GM21825 (cell line): ENCODE measurements at regions not wholly inside any gene's neighbourhood (a gene's known extent, or its start where the extent isn't known, plus 50 kb on each side); places are given as distances from the start of the nearest gene placed in this dataset.

Source experiments
- ATAC-seq: cut with Tn5 transposase; IDR thresholded peaks from one replicate; pipeline ENCODE4 v1.9.1; 2021; ENCODE audit warnings: mild to moderate bottlenecking, moderate library complexity; ENCODE audit not compliant: unreplicated experiment

DNA sequence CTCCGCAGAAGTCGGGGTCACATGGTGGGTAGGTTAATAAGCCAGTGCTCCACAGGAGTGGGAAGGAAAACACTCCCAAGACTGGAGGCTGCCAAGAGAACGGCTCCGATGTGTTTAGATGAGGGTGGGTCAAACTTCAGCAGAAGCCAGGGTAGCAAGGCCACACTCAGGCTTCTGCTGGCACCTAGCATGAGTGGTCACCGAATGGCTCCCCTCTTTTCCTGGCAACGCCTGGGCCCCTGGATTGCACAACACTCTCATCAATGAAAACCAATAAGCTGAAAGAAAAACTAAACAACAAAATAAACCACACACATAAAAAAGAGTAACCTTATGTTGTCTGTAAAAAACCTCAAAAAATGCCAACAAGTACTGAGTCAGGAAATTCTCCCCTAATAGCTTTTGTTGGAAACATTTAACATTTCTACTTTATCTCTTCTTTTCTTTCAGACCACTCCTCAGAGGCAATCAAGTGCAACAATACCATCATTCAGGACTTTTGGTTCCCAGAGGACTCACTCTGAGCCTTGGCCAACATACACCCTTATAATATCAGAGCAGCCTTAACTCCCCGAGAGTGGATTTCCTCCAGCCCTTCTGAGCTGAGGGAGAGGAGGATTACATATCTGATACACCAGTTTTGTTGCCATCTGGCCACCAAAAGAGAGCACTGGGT lies 279.9 kb downstream of the ENC1 start:
- ATAC-seq = no peak

- no peak for ATAC-seq
These were observed 282.7 kb downstream of the ENC1 start for GRCh38 chr5:74357827-74358226.

GRCh38 chr5:74356009-74356695 lies 284.4 kb downstream of the ENC1 start:
- no peak for ATAC-seq

GRCh38 chr5:74355041-74355824 lies 285.3 kb downstream of the ENC1 start:
- ATAC-seq = no peak

- ATAC-seq = no peak
These were observed 288.3 kb downstream of the ENC1 start for GRCh38 chr5:74352256-74352655.

GRCh38 chr5:74342948-74343682 lies 297.4 kb downstream of the ENC1 start:
- ATAC-seq = no peak

DNA sequence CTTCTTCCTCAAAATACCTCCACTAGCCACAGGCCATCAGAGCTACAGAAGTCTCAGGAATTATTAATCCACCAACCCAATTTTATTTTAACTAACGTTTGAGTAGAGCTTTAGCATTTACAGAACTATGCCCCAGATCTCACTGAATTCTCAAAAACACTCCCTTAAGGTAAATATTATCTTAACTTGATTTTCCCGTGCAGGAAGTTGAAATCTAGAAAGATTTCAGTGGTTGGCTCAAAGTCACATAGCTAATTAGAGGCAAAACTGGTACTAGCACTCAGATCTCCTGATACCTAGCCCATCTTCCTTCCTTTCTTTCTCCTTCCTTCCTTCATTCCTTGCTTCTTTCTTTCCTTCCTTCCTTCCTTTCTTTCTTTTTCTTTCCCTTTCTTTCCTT lies 298.3 kb downstream of the ENC1 start:
- ATAC-seq = no peak

- no peak for ATAC-seq
These were observed 299.3 kb downstream of the ENC1 start for GRCh38 chr5:74341221-74341620.

DNA sequence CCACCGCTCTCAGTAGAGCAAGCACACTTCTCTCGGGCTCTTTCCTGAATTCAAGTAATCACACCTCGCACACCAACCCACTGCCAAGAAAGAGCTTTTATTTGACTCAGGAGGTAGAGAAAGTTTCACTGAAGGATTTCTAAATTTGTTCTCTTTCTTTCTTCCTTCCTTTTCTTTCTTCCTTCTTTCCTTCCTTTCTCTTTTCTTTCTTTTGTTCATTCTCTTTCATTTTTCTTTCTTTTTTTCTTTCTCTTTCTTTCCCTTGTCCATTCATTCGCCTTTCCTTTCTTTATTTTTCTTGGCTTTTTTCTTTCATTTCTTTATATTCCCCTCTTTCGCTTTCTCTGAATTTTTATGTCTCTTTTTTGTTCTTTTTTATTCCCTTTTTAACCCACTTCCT lies 300.1 kb downstream of the ENC1 start:
- no peak for ATAC-seq

GRCh38 chr5:74337984-74338310 lies 302.6 kb downstream of the ENC1 start:
- no peak for ATAC-seq

- ATAC-seq = no peak
These were observed 303.1 kb downstream of the ENC1 start for GRCh38 chr5:74337254-74337983.

DNA sequence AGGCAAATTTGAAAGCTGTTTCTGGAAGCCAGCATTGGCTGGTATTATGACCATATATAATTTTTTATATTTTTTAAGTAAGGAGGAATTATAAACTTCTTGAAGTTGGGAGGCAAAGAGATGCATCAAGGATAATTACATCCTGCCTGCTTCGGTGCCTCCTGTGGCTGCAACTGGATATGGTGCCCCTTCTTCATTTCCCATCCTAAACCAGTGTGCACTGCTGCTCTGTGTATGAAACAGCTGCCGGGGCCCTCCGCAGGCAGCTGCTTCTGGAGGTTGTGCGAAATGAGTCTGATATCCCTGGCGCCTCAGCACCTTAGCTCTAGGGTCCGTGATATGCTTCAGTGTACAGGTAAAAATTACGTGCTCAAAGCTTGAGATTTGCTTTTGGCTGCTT lies 304.2 kb downstream of the ENC1 start:
- ATAC-seq = no peak

DNA sequence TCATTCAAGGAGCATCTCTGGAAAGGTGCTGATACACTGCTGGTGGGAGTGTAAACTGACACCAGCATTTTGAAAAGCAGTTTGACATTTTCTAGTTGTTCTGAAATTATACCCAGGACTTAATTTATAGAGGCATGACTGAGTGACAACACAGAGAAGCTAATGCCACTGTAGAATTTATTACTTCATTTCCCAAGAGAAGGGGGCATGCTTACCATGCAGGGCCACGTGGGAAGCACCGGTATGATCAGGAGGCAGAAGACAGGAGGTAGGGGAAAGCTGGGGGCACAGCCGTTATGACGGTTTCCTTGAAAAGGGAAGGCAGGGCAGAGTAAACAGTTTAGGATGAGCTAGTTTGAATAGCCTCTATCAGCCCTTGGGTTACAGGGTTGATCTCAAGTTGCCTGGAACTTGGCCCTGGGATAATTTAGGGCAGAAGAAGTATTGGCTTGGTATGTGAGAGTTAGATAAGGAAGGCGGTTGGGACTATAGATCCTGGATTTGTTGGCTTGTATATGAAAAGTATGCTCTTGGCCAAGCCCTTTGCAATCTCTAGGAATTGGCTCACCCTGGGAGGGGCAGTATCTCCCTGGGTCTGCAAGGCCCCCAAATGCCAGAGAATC lies 305.7 kb downstream of the ENC1 start:
- ATAC-seq = no peak

GRCh38 chr5:74334062-74334761 lies 306.3 kb downstream of the ENC1 start:
- ATAC-seq = no peak

GRCh38 chr5:74333430-74333829 lies 307.1 kb downstream of the ENC1 start:
- ATAC-seq = no peak

DNA sequence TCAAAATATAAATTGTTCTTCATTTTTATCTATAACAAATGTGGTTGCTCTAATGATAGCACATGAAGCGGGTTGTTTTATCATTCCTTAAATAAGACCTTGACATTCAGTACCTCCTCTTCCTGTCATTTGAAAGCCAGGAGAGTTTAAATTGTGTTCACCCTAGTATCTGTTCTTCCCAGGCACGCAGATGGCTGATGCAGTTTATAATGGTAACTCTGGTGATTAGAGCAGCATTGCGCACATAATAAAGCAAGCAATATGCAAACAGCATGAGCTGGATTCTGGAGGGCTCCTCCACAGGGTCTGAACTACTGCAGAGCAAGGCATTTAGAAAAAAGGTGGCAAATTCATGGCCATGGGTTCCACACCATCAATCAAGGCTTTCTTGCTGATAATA lies 307.8 kb downstream of the ENC1 start:
- ATAC-seq = no peak

DNA sequence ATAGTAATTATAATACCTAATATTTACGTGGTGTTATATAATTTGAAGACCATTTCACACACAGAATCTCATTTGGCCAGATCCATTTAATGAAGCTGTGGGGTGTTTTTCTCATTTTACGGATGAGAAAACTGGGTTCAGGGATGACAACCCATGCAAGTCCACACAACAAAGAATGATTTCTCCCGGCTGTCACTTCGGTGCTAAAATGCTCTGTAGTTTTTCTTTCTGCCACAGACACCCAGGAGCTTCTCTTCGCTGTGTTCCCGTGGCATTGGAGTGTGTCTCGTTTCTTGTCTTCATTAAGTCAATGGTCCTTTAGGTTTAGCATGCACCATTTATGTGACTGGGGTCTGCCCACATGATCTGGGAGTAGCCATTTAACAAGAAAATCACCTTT lies 308.5 kb downstream of the ENC1 start:
- ATAC-seq = no peak

DNA sequence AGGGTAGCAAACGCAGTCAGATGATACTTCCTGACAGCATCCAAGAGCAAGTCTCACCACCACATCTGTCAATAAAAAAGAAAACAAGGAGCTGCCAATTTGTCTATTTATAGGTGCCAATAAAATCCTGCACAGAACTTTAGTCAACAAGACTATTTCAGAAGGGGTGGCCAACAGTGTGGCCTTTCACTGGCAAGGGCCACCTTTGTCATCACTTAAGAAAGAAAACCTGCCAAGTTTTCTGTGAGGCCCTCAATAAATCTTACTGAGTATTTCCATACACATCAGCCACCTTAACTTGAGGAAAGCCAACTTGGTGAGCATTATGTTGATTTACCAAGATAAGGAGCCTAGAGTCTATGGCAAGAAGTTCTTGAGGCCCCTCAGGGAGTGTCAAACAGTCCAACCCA lies 312.3 kb downstream of the ENC1 start:
- ATAC-seq = no peak

GRCh38 chr5:74327339-74327685 lies 313.2 kb downstream of the ENC1 start:
- no peak for ATAC-seq
